PC-9 (cell line): ENCODE measurements at regions not wholly inside any gene's neighbourhood (a gene's known extent, or its start where the extent isn't known, plus 50 kb on each side); places are given as distances from the start of the nearest gene placed in this dataset.
"Not testable (repeated sequence)": the region's sequence is repeated elsewhere in the genome, so short reads cannot be mapped to it uniquely, and the experiment has no call there.

Source experiments
- CTCF ChIP-seq: fragments of 200-600 bp; sonication (generic); conservative IDR thresholded peaks from 2 replicates; pipeline ENCODE4 v1.6.1; 2017; ENCODE audit warnings: mixed run types, antibody characterized with exemption, mild to moderate bottlenecking, moderate library complexity
- EZH2 ChIP-seq: fragments of 200-600 bp; sonication (generic); IDR thresholded peaks from 2 replicates; pipeline ENCODE4 v1.8.0; 2017; ENCODE audit warnings: antibody characterized with exemption, low read depth

DNA sequence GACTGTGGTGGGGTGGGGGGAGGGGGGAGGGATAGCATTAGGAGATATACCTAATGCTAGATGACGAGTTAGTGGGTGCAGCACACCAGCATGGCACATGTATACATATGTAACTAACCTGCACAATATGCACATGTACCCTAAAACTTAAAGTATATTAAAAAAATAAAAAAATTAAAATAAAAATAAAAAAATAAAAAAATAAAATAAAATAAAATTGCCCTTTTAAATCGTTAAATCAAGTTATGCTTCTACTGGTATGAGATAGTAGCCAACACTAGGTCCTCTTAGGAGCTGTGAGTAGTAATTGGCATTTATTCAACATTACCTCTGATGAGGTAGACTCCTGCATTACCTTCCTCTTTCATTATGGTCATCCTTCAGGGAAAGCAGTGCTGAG, 52.9 kb upstream of the FAM241A start:
- TF ChIP-seq CTCF, EZH2: not testable (repeated sequence)
